Liver (tissue), 8 donors: ENCODE measurements at regions not wholly inside any gene's neighbourhood (a gene's known extent, or its start where the extent isn't known, plus 50 kb on each side); places are given as distances from the start of the nearest gene placed in this dataset.

ENCODE experiments used
- DNase-seq: peaks from one replicate; pipeline ENCODE4 v3.0.0-alpha.2; 2017; ENCODE audit warnings: low spot score
- H3K27ac ChIP-seq, 2 donors: one replicate each; pipeline ENCODE4 v1.7.0; 2013; ENCODE audit warnings: inconsistent platforms in 2 of 2, low read length in 2 of 2, control low read depth in 1 of 2, low read depth in 1 of 2, mild to moderate bottlenecking in 1 of 2
- H3K27me3 ChIP-seq, 4 donors: one replicate each; pipeline versions ENCODE4 v1.6.1 to v1.7.0; 2013; ENCODE audit warnings: low read length in 3 of 4, inconsistent platforms in 1 of 4, mild to moderate bottlenecking in 1 of 4, moderate library complexity in 1 of 4; ENCODE audit not compliant: control insufficient read depth in 4 of 4, insufficient read depth in 4 of 4
- H3K36me3 ChIP-seq, 4 donors: one replicate each; pipeline versions ENCODE4 v1.6.1 to v1.7.0; 2013; ENCODE audit warnings: low read length in 3 of 4, mild to moderate bottlenecking in 3 of 4, low read depth in 1 of 4, moderate library complexity in 1 of 4; ENCODE audit not compliant: control insufficient read depth in 4 of 4, insufficient read depth in 3 of 4
- H3K4me1 ChIP-seq, 4 donors: one replicate each; pipeline versions ENCODE4 v1.6.1 to v1.7.0; 2013; ENCODE audit warnings: low read length in 3 of 4, mild to moderate bottlenecking in 3 of 4, moderate library complexity in 1 of 4; ENCODE audit not compliant: control insufficient read depth in 4 of 4, insufficient read depth in 4 of 4
- H3K4me3 ChIP-seq, 3 donors: one replicate each; pipeline versions ENCODE4 v1.6.1 to v1.7.0; 2013; ENCODE audit warnings: low read length in 3 of 3, control low read depth in 1 of 3, low read depth in 1 of 3, mild to moderate bottlenecking in 1 of 3
- H3K9ac ChIP-seq, 2 donors: one replicate each; pipeline ENCODE4 v1.7.0; 2013; ENCODE audit warnings: low read length in 2 of 2, mild to moderate bottlenecking in 2 of 2, moderate library complexity in 2 of 2, control low read depth in 1 of 2, low read depth in 1 of 2
- H3K9me3 ChIP-seq, 4 donors: one replicate each; pipeline versions ENCODE4 v1.6.1 to v1.7.0; 2013; ENCODE audit warnings: low read length in 3 of 4; ENCODE audit not compliant: control insufficient read depth in 4 of 4
- EGR1 ChIP-seq, 2 donors: IDR thresholded peaks; 2 replicates each; pipeline ENCODE4 v1.6.1; 2016 to 2018; ENCODE audit warnings: antibody characterized with exemption in 2 of 2, low read depth in 2 of 2
- FOXA1 ChIP-seq: IDR thresholded peaks from 2 replicates; pipeline ENCODE4 v1.6.1; 2016; ENCODE audit warnings: antibody characterized with exemption
- FOXA2 ChIP-seq: IDR thresholded peaks from 2 replicates; pipeline ENCODE4 v1.6.1; 2016; ENCODE audit warnings: antibody characterized with exemption
- GABPA ChIP-seq, 2 donors: IDR thresholded peaks in 1 of 2; conservative IDR thresholded peaks in 1 of 2; 2 replicates each; pipeline ENCODE4 v1.6.1; 2016; ENCODE audit warnings: antibody characterized with exemption in 2 of 2, mild to moderate bottlenecking in 1 of 2, moderate library complexity in 1 of 2
- HNF4A ChIP-seq, 2 donors: conservative IDR thresholded peaks; 2 replicates each; pipeline ENCODE4 v1.6.1; 2016; ENCODE audit warnings: antibody characterized with exemption in 2 of 2, mild to moderate bottlenecking in 2 of 2
- HNF4G ChIP-seq: IDR thresholded peaks from 2 replicates; pipeline ENCODE4 v1.6.1; 2016; ENCODE audit warnings: antibody characterized with exemption
- JUND ChIP-seq, 2 donors: IDR thresholded peaks; 2 replicates each; pipeline ENCODE4 v1.6.1; 2016; ENCODE audit warnings: antibody characterized with exemption in 2 of 2
- NR2F2 ChIP-seq: IDR thresholded peaks from 2 replicates; pipeline ENCODE4 v1.6.1; 2016; ENCODE audit warnings: antibody characterized with exemption
- RAD21 ChIP-seq, 2 donors: IDR thresholded peaks; 2 replicates each; pipeline ENCODE4 v1.6.1; 2016; ENCODE audit warnings: antibody characterized with exemption in 2 of 2, mild to moderate bottlenecking in 2 of 2
- RXRA ChIP-seq, 2 donors: IDR thresholded peaks; 2 replicates each; pipeline ENCODE4 v1.6.1; 2017 to 2018; ENCODE audit warnings: antibody characterized with exemption in 2 of 2, mild to moderate bottlenecking in 1 of 2
- SP1 ChIP-seq: IDR thresholded peaks from 2 replicates; pipeline ENCODE4 v1.6.1; 2018; ENCODE audit warnings: antibody characterized with exemption, mild to moderate bottlenecking
- TAF1 ChIP-seq: conservative IDR thresholded peaks from 2 replicates; pipeline ENCODE4 v1.6.1; 2016; ENCODE audit warnings: antibody characterized with exemption, mild to moderate bottlenecking
- YY1 ChIP-seq: IDR thresholded peaks from 2 replicates; pipeline ENCODE4 v1.6.1; 2016; ENCODE audit warnings: antibody characterized with exemption, mild to moderate bottlenecking
- WGBS: extraction: QIAGEN DNeasy Blood & Tissue Kit; methylation state at CpG from one replicate; pipeline ENCODE4 v1.1.7; 2013; 5-methylcytosine and 5-hydroxymethylcytosine counted together
- TF ChIP-seq, protein P1 (sequence below): fragments of 150-350 bp; IDR thresholded peaks from 2 replicates; pipeline ENCODE4 v1.5.1; 2017; ENCODE audit warnings: improper control_type of control experiment, low read depth, low read length; ENCODE audit not compliant: missing input control
- TF ChIP-seq, protein P2 (sequence below): IDR thresholded peaks from 2 replicates; pipeline ENCODE4 v1.6.1; 2016; ENCODE audit warnings: antibody characterized with exemption
- TF ChIP-seq, protein P3 (sequence below): IDR thresholded peaks from 2 replicates; pipeline ENCODE4 v1.6.1; 2016; ENCODE audit warnings: antibody characterized with exemption
- TF ChIP-seq, protein P4 (sequence below): IDR thresholded peaks from 2 replicates; pipeline ENCODE4 v1.6.1; 2016; ENCODE audit warnings: antibody characterized with exemption, mild to moderate bottlenecking
- TF ChIP-seq, protein P5 (sequence below): IDR thresholded peaks from 2 replicates; pipeline ENCODE4 v1.6.1; 2016; ENCODE audit warnings: antibody characterized with exemption
- donor health status: healthy.
- donor health status: healthy.
- donor health status: healthy.
- donor health status: healthy.
- donor health status: healthy.

DNA sequence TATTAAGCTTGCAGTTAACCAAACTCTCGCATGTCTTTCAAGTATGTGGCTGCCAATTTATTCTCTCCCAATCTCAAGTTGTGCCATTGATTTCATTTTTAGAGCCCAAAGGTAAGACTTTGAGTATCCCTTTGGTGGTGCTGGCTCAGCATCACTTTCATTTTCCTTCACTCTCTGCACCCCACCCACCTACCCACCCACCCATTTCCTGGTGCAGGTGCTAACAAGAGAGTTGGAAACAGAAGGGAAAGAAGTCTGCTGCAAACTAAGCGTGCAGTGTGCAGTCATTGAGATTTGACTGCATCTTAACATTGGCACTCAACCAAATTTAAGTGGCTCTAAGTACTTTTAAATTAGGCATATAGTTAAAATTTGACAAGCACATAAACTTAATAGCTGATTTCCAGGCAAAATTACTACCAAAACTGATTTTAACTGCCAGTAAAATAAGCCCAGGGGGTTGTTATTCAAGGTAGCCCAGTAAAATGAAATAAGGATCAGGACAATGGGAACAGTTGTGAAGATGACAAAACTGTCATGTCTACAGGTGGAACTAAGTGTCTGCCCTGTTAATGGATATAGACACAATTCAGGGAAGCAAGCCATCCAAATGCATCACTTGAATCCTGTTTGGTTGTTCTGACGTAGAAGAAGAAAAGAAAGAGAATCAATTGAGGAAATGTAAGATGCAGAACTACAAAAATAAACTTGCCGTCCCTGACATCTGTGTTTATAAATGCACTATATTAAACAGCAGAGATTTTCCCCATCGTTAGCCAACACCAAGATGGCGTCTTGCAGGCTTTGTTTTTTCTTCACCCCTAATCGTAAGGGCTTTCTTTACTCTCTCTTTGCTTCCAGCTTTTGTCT lies 184.2 kb downstream of the KDR start:
- peak overlapping the region in 1 of 2 donors; percentile 28 for H3K27ac ChIP-seq
- H3K27me3 ChIP-seq: no peaks in the 10 kb centered on the region
- DNase-seq: no peak
- no peaks in the 10 kb centered on the region for H3K4me1 ChIP-seq
- no peak overlapping the region for H3K9ac ChIP-seq
- H3K4me3 ChIP-seq: no peak overlapping the region
- no peaks in the 10 kb centered on the region for H3K9me3 ChIP-seq
- no peak for TF ChIP-seq JUND (IDR thresholded peaks at IDR 0.05)
- no peak for TF ChIP-seq TAF1
- no peak for TF ChIP-seq RAD21 (IDR thresholded peaks at IDR 0.05)
- TF ChIP-seq FOXA2: no peak
- TF ChIP-seq, protein P1, sequence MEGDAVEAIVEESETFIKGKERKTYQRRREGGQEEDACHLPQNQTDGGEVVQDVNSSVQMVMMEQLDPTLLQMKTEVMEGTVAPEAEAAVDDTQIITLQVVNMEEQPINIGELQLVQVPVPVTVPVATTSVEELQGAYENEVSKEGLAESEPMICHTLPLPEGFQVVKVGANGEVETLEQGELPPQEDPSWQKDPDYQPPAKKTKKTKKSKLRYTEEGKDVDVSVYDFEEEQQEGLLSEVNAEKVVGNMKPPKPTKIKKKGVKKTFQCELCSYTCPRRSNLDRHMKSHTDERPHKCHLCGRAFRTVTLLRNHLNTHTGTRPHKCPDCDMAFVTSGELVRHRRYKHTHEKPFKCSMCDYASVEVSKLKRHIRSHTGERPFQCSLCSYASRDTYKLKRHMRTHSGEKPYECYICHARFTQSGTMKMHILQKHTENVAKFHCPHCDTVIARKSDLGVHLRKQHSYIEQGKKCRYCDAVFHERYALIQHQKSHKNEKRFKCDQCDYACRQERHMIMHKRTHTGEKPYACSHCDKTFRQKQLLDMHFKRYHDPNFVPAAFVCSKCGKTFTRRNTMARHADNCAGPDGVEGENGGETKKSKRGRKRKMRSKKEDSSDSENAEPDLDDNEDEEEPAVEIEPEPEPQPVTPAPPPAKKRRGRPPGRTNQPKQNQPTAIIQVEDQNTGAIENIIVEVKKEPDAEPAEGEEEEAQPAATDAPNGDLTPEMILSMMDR: no peak
- TF ChIP-seq, protein P2, sequence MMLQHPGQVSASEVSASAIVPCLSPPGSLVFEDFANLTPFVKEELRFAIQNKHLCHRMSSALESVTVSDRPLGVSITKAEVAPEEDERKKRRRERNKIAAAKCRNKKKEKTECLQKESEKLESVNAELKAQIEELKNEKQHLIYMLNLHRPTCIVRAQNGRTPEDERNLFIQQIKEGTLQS: no peak
- no peak for TF ChIP-seq GABPA (IDR thresholded peaks at IDR 0.05 in 1 of 2, conservative IDR thresholded peaks at IDR 0.05 in 1 of 2)
- TF ChIP-seq, protein P3, sequence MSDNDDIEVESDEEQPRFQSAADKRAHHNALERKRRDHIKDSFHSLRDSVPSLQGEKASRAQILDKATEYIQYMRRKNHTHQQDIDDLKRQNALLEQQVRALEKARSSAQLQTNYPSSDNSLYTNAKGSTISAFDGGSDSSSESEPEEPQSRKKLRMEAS: no peak
- no peak for TF ChIP-seq YY1
- TF ChIP-seq RXRA (IDR thresholded peaks at IDR 0.05): no peak
- TF ChIP-seq HNF4A (conservative IDR thresholded peaks at IDR 0.05): no peak
- TF ChIP-seq, protein P4, sequence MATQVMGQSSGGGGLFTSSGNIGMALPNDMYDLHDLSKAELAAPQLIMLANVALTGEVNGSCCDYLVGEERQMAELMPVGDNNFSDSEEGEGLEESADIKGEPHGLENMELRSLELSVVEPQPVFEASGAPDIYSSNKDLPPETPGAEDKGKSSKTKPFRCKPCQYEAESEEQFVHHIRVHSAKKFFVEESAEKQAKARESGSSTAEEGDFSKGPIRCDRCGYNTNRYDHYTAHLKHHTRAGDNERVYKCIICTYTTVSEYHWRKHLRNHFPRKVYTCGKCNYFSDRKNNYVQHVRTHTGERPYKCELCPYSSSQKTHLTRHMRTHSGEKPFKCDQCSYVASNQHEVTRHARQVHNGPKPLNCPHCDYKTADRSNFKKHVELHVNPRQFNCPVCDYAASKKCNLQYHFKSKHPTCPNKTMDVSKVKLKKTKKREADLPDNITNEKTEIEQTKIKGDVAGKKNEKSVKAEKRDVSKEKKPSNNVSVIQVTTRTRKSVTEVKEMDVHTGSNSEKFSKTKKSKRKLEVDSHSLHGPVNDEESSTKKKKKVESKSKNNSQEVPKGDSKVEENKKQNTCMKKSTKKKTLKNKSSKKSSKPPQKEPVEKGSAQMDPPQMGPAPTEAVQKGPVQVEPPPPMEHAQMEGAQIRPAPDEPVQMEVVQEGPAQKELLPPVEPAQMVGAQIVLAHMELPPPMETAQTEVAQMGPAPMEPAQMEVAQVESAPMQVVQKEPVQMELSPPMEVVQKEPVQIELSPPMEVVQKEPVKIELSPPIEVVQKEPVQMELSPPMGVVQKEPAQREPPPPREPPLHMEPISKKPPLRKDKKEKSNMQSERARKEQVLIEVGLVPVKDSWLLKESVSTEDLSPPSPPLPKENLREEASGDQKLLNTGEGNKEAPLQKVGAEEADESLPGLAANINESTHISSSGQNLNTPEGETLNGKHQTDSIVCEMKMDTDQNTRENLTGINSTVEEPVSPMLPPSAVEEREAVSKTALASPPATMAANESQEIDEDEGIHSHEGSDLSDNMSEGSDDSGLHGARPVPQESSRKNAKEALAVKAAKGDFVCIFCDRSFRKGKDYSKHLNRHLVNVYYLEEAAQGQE: no peak
- TF ChIP-seq EGR1 (IDR thresholded peaks at IDR 0.05; ENCODE audit: low read depth in 2 of 2): no peak
- no peak for TF ChIP-seq HNF4G
- TF ChIP-seq, protein P5, sequence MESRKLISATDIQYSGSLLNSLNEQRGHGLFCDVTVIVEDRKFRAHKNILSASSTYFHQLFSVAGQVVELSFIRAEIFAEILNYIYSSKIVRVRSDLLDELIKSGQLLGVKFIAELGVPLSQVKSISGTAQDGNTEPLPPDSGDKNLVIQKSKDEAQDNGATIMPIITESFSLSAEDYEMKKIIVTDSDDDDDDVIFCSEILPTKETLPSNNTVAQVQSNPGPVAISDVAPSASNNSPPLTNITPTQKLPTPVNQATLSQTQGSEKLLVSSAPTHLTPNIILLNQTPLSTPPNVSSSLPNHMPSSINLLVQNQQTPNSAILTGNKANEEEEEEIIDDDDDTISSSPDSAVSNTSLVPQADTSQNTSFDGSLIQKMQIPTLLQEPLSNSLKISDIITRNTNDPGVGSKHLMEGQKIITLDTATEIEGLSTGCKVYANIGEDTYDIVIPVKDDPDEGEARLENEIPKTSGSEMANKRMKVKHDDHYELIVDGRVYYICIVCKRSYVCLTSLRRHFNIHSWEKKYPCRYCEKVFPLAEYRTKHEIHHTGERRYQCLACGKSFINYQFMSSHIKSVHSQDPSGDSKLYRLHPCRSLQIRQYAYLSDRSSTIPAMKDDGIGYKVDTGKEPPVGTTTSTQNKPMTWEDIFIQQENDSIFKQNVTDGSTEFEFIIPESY: no peak
- TF ChIP-seq FOXA1: no peak
- TF ChIP-seq SP1: no peak
- TF ChIP-seq NR2F2: no peak
- H3K36me3 ChIP-seq: no peaks in the 10 kb centered on the region
- 65% methylated on average over 7 of the region's 7 CpGs for WGBS
